ENCODE measurements at regions not wholly inside any gene's neighbourhood (a gene's known extent, or its start where the extent isn't known, plus 50 kb on each side); places are given as distances from the start of the nearest gene placed in this dataset.

- intact Hi-C loops (cut with DNase I) = no loop called here
- Histone ChIP-seq H3K9me3 (no peaks in the 10 kb centered on the region), H3K27me3 (no peaks in the 10 kb centered on the region), H3K27ac (peak overlapping the region; percentile 50 to 82 (median 53)), H3K36me3 (no peaks in the 10 kb centered on the region), H3K4me1 (peaks cover 34 to 74% of the 10 kb centered on the region in 2 donors), H3K4me3 (replicated peaks in 1 of 3) (no peak overlapping the region)
- DNase-seq = no peak
- no peak for TF ChIP-seq CTCF (IDR thresholded peaks at IDR 0.05)
- 21 to 33% methylated on average over 3 of the region's 3 CpGs for WGBS, 2 donors
Measured at GRCh38 chr1:201753492-201753891, 75.5 kb upstream of the IPO9 start.

- Histone ChIP-seq H3K4me3 (replicated peaks in 1 of 3) (no peak overlapping the region), H3K4me1 (peaks cover 34 to 77% of the 10 kb centered on the region in 2 donors), H3K27ac (peak overlapping the region; percentile 50 to 82 (median 53)), H3K27me3 (no peaks in the 10 kb centered on the region), H3K9me3 (no peaks in the 10 kb centered on the region), H3K36me3 (no peaks in the 10 kb centered on the region)
- 43 to 48% methylated on average over 4 of the region's 4 CpGs for WGBS, 2 donors
- intact Hi-C loops (cut with DNase I) = no loop called here
- no peak for TF ChIP-seq POLR2A (IDR thresholded peaks at IDR 0.05)
- no peak for TF ChIP-seq CTCF (IDR thresholded peaks at IDR 0.05)
- peak; percentile 24 to 25 for DNase-seq
Measured at GRCh38 chr1:201754353-201754752, 74.6 kb upstream of the IPO9 start.

- H3K4me3 ChIP-seq (replicated peaks in 1 of 3) = no peak overlapping the region
- intact Hi-C loops (cut with DNase I) = no loop called here
- DNase-seq = peak in 1 of 2 donors; percentile 15
- no peaks in the 10 kb centered on the region for H3K36me3 ChIP-seq
- H3K9me3 ChIP-seq = no peaks in the 10 kb centered on the region
- H3K27me3 ChIP-seq = no peaks in the 10 kb centered on the region
- peaks cover 34 to 83% of the 10 kb centered on the region in 2 donors for H3K4me1 ChIP-seq
- TF ChIP-seq CTCF (IDR thresholded peaks at IDR 0.05) (no peak), POLR2A (IDR thresholded peaks at IDR 0.05) (no peak)
- H3K27ac ChIP-seq = peak overlapping the region; percentile 18 to 82 (median 26)
Measured at GRCh38 chr1:201755200-201755599, 73.8 kb upstream of the IPO9 start.

- Histone ChIP-seq H3K9me3 (no peaks in the 10 kb centered on the region), H3K27ac (no peak overlapping the region), H3K36me3 (no peaks in the 10 kb centered on the region), H3K4me1 (peaks cover 34 to 78% of the 10 kb centered on the region in 2 donors), H3K4me3 (replicated peaks in 1 of 3) (no peak overlapping the region), H3K27me3 (no peaks in the 10 kb centered on the region)
- DNase-seq = no peak
- TF ChIP-seq POLR2A (IDR thresholded peaks at IDR 0.05) = no peak
- TF ChIP-seq CTCF (IDR thresholded peaks at IDR 0.05) = no peak
- intact Hi-C loops (cut with DNase I) = no loop called here
Measured at GRCh38 chr1:201756406-201756805, 72.6 kb upstream of the IPO9 start.

GRCh38 chr1:201758499-201759050 lies 70.4 kb upstream of the IPO9 start:
- Histone ChIP-seq H3K4me1 (peaks cover 30 to 75% of the 10 kb centered on the region in 2 donors), H3K27ac (no peak overlapping the region), H3K9me3 (no peaks in the 10 kb centered on the region), H3K4me3 (replicated peaks in 1 of 3) (no peak overlapping the region), H3K27me3 (no peaks in the 10 kb centered on the region), H3K36me3 (no peaks in the 10 kb centered on the region)
- TF ChIP-seq POLR2A (IDR thresholded peaks at IDR 0.05) (no peak), CTCF (IDR thresholded peaks at IDR 0.05) (no peak)
- 71 to 78% methylated on average over 4 of the region's 4 CpGs for WGBS, 2 donors
- intact Hi-C loops (cut with DNase I) = no loop called here
- no peak for DNase-seq

Measured in thyroid gland (tissue), 4 donors.